NCI-H2227 (cell line): ENCODE measurements at regions not wholly inside any gene's neighbourhood (a gene's known extent, or its start where the extent isn't known, plus 50 kb on each side); places are given as distances from the start of the nearest gene placed in this dataset.
"Not testable (repeated sequence)": the region's sequence is repeated elsewhere in the genome, so short reads cannot be mapped to it uniquely, and the experiment has no call there.

ENCODE experiments used
- DNase-seq: peaks from one replicate; lab custom pipeline; 2025; ENCODE audit not compliant: unreplicated experiment; lab: John Stamatoyannopoulos, UW

DNA sequence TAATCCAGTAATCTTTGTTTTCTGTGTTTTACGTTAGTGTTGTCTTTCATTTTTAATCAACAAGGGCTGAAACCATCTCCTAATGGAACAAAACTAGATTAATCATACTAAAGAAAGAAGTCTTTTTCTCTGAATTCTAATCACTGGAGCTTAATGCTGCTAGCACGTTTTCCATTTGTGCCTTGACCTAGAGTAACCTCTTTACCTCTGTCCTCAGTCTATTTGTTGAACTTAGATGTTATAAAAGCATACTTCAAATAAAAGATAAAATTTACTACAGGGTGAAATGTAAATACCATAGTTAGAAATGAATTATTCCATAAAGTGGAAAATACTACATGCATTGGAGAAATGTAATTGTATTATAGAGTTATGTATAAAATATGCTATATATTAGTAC is 207.1 kb downstream of the NKX6-1 start:
- DNase-seq, result no peak

DNA sequence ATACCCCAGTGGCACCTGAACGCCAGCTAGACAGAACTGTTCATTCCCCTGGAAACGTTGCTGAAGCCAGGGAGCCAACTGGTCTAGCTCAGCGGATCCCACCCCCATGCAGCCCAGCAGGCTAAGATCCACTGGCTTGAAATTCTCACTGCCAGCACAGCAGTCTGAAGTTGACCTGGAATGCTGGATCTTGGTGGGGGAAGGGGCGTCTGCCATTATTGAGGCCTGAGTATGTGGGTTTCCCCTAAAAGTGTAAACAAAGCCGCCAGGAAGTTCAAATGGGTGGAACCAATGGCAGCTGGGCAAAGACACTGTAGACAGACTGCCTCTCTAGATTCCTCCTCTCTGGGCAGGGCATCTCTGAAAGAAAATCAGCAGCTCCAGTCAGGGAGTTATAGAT is 213.0 kb downstream of the NKX6-1 start:
- DNase-seq, result no peak

DNA sequence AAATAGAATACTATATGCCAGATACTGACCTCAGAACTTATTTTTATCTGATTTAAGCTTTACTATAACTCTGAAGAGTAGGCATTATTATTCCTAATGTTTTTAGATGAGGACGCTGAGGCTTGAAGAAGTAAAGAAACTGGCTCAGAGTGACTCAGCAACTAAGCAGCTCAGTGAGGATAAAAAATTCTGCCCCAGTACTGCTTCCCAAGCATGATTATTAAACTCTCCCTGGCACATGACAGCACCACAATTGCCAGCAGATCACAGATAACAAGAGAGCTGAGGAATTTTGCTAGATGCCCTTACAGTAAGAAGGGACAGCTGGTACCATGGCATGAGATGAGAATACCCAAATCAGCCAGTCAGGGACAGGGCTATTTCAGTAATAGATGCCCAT is 219.4 kb downstream of the NKX6-1 start:
- no peak for DNase-seq

DNA sequence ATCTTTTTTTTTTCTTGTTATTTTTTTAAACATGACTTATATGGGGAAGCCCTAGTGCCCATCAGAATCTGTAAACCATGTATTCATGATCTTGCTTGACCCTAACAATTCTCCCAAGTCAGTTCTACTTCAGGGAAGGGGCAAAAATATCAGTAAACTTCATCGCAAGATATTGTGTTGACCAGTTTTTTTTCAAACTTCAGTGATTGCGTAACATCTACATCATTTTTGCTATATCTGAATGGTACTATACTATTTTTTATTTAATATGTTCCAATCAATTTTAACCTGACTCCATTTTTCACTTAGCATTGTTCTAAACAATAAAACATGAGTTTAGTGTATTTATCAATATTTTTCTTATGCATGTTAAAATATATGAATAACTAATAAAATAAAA is 221.2 kb downstream of the NKX6-1 start:
- DNase-seq, result no peak

DNA sequence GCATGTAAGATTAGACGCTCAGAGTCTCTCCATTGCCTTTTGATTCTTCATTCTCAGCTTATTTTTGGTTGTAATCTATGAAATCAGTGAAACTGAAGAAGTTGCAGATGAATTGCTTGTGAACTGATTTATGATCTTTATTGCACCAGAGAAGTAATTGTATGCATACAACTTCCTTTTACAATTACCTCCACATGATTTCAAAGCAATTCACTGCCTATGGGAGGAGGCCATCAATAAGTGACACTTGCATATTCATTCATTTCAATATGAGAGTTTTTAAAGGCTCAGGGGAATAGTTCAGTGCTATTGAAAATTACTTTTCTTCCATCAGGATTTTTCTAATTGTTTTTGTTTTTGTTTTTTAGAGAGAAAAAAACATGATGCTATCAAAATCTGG is 222.3 kb downstream of the NKX6-1 start:
- no peak for DNase-seq

DNA sequence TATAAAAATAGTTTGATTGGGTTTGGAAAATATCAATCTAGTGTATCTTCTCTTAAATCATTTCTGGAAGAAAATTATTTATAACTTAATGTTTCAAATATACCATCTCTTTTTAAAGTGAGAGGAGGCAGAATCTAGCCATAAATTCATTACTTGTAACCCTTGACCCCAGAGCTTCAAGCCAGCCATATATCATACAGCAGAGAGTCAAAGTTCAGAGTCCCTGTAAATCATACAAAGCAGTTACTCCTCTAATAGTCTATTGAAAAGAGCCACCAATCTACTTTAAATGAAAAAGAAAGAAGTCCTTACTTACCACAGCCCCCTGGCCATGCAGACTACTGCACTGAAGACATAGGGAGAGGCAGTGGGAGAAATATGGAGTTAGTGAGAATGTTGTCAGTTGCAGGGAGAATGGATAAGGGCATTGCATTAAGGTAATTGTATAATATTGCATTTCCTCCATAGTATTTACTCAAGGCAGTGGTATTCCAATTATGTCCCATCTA is 229.5 kb downstream of the NKX6-1 start:
- no peak for DNase-seq

DNA sequence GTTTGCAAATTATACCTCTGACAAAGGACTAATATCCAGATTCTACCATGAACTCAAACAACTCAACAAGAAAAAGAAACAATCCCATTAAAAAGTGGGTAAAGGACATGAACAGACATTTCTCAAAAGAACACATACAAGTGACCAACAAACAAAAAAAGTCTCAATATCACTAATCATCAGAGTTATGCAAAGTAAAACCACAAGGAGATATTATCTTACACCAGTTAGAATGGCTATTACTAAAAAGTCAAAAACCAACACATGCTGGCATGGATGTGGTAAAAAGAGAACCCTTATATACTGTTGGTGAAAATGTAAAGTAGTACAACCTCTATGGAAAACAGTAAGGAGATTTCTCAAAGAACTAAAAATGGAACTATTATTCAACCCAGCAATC is 234.4 kb downstream of the NKX6-1 start:
- no peak for DNase-seq

DNA sequence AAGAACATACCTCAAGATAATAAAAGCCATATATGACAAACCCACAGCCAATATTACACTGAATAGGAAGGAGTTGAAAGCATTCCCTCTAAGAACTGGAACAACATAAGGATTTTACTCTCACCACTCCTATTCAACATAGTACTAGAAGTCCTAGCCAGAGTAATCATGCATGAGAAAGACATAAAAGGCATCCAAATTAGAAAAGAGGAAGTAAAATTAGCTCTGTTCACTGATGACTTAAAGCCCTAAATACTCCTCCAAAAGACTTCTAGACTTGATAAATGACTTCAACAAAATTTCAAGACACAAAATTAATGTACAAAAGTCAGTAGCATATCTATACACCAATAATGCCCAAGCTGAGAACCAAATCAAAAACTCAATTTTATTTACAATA is 235.7 kb downstream of the NKX6-1 start:
- DNase-seq, result no peak

DNA sequence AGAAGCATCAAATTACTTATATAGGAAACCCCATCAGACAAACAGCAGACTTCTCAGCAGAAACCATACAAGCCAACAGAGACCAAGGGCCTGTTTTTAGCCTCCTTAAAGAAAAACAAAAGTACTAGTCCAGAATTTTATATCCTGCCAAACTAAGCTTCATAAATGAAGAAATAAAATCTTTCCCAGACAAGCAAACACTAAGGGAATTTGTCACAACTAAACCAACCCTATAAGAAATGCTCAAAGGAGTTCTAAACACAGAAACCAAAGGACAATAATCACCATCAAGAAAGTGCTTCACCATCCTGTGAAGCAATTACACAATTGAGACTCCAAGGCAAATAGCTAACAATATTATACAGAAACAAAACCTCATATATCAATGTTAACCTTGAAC is 238.6 kb downstream of the NKX6-1 start:
- DNase-seq, result no peak

DNA sequence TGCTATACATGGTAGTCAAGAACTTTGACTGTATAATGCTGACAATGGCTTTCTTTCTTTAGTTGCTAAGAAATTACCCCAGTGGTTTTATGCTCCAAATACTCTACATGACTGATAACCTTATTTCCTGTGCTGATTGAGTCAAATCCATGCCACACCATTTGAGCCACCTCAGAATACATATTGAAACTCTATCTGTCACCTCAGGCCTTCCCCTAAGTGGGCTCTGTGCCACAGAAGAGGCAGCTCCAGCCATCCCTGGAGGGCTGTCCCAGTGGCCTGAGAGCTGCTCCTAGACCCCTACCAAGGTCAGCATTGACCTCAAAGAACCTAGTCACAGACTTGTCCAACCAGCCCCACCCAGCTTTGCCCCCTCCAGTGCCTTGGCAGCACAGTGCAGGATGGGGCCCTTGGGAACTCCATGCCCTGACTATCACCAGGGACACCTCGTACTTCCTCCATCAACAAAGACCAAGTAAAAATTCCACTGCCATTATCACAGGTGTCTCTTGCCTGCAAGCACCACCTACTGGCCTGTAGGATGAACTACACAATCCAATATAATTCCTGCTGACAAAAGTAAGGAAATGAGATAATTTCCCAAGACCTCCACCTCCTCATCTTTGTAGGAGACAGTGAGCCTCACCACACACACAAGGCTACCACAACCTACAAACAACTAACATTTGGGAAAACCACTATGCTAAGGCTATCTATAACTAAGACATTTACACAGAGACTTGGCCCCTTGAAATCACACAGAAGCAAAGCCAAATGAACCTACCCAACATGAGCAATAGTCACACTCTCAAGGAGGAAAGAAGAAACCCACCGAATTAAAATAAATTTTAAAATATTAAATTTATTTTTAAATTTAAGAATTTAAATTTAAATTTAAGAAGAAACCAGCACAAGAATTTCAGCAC is 239.9 kb downstream of the NKX6-1 start:
- DNase-seq, result no peak

DNA sequence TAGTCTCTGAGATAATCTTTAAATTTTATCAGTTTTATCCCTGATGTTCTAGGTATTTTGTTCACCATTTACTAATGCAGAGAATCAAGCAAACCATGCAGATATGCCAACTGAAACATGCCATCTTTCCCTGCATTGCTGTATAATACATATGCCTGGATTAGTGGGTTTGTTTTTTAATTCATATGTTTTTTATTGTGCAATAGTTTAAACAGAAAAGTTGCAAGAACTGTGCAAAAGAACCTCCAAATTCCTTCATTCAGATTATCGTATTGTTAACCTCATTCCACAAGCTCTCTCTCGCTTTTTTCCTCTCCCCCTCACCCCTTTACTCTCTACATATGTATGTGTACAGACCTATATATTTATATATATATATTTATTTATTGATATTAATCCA is 244.6 kb downstream of the NKX6-1 start:
- DNase-seq, result no peak

DNA sequence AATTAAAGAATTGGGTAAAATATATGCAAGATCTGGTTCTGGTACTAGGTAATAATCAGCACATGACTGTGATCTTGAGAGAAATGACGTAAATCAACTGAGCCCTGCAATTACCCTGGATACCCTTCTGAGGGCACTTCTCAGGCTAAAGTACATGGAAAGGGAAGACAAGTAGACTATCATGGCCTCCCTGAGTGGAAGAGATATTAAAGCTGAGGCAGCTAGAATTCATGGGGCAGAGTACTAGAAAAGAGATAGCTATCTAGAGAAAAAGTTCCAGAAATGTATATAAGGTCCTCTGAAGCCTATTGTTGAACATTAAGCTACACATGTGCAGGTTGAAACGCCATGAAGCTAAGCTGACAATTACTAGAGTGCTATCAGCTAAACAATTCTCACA is 249.6 kb downstream of the NKX6-1 start:
- no peak for DNase-seq

DNA sequence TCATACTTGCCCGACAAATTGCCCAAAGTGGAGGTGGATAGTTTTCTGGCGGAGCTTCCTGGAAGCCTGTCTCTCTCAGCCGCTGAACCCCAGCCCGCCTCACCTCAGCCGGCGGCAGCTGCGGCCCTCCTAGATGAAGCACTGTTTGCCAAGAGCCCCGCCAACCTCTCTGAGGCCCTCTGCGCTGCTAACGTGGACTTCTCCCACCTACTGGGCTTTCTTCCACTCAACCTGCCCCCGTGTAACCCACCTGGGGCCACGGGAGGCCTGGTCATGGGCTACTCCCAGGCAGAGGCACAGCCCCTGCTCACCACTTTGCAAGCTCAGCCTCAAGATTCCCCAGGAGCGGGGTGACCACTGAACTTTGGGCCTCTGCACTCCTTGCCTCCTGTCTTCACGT is 254.1 kb downstream of the NKX6-1 start:
- DNase-seq, result not testable (repeated sequence)

DNA sequence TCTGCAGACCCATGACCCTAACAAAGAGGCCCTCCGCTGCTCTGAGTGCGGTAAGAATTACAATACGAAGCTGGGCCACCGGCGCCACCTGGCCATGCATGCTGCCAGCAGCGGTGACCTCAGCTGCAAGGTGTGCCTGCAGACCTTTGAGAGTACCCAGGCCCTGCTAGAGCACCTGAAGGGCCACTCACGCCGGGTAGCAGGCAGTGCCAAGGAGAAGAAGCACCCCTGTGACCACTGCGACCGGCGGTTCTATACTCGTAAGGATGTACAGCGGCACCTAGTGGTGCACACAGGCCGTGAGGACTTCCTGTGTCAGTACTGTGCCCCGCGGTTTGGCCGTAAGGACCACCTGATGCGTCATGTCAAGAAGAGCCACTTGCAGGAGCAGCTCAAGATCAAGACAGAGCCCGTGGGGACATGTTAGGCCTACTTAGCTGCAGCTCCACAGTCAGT is 254.7 kb downstream of the NKX6-1 start:
- not testable (repeated sequence) for DNase-seq

DNA sequence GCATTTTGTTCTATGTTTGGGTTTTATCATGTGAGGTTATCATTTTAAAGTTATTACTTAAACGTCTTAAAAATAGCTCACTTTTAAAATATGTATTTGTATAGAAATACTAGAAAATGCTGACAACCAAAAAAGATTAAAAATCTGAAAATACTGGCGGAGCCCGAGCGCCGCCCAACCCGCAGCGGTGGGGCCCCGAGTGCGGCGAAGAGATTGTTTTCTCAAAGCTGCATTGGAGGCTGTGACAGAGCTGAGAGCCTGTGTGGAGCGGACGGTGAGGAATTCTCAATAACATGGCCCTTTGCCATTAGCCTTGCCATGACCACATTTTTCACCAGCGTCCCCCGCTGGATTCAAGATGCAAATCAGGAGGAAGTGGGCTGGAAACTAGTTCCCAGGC is 255.4 kb downstream of the NKX6-1 start:
- DNase-seq, result no peak

DNA sequence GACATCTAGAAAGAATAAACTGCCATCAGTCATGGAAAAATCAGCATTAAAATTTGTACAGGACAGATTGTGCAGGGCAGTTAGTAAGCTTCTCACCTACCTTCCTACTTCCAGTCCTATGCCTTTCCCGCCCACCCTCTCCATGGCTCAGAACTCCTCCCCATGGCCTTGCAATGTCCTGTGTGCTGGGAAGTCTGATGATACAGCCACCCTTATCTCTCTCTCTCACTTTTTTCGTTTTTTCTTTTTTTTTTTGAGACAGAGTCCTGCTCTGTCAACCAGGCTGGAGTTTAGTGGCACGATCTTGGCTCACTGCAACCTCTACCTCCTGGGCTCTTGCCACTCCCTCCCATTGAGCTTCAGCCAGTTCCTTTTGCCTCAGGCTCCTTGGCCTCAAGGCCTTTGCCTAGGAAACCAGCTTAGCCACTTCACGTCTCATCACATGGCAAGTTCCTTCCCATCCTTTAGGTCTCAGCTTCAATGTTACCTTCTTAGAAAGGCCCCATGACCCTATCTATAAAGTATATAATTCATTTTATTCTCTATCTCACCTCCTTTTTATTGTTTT is 259.7 kb downstream of the NKX6-1 start:
- no peak for DNase-seq

DNA sequence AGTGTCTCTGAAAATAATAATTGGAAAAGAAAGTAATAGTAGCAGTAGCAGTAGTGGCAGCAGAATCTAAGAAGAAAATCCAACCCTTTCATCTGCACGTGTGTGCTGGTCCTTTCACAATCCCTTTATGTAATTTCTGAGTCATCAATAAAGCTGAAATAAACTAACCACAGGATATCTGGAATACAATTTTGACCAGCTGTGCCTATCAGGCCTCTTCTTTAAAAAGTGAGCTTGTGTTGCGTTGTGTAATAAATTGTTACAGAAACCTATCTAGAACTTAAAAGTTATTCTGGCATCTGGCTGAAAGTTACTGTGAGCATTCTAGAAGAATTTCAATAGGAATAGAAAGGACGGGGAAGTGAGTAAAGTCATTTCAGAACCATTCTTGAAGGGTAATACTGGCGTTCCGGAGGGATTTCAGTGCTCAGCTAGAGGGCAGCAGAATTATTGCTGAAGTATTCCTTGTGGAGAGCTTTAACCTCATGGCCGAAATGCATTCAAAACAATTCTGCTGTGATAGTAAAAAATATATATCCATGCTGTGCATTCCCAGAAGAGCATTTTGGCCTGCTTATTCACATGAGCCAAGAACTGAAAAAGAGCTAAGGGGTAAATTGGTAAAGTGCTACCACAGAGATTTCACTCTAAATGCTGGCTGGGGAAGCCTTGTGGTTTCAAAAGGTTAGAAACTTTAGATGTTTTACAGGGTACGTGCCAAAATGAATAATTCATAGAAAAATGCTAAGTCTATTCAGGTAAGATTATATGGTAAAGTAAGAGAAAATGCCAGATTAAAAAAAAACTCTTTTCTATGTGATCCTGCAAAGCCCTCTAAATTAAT is 260.6 kb downstream of the NKX6-1 start:
- no peak for DNase-seq

DNA sequence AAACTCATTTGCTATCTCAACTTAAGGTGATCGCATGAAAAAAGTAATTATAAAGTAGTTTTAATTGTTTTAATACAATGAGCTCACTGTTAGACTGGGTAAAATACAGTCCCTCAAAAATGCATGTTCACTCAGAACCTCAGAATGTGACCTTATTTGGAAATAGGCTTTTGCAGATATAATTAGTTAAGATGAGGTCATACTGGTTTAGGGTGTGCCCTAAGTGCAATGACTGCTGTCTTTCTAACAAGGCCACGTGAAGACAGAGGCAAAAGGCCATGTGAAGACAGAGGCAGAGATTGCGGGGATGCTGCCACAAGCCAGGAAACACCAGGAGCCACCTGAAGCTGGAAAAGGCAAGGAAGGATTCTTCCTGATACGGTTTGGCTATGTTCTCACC is 262.1 kb downstream of the NKX6-1 start:
- no peak for DNase-seq

DNA sequence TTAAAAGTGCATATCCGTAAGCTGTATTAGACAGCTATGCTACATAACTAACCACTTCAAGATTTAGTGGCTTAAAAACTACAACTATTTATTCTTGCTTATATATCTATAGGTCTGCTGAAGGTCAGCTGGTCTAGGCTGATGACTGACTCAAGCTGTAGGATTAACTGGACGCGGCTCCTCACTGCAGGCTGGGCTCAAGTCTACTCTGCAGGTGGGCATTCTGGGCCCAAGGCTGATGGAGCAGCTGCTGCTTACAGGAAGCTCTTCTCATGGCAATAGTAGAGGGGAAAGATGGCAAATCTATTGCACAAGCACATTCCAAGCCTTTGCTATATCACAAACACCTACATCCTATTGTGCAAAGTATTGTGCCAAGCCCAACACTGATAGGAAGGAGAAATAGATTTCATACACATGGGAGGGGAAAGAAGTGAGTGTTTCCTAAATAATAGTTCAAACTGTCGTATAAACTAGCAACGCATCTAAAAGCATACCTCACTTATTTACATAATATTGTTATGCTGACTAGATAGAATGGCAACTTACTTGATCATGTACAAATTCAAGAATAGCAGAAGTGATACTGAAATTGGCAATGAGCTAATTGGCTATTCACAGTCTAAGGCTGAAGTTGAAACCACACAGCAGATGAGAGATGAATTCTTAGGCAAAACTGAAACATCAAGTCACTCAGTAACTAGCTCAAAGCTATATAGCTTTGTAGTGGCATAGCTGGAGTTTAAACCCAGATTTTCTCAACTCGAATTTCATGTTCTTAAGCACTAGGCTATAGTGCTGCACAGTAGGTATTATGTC is 263.8 kb downstream of the NKX6-1 start:
- DNase-seq, result no peak

DNA sequence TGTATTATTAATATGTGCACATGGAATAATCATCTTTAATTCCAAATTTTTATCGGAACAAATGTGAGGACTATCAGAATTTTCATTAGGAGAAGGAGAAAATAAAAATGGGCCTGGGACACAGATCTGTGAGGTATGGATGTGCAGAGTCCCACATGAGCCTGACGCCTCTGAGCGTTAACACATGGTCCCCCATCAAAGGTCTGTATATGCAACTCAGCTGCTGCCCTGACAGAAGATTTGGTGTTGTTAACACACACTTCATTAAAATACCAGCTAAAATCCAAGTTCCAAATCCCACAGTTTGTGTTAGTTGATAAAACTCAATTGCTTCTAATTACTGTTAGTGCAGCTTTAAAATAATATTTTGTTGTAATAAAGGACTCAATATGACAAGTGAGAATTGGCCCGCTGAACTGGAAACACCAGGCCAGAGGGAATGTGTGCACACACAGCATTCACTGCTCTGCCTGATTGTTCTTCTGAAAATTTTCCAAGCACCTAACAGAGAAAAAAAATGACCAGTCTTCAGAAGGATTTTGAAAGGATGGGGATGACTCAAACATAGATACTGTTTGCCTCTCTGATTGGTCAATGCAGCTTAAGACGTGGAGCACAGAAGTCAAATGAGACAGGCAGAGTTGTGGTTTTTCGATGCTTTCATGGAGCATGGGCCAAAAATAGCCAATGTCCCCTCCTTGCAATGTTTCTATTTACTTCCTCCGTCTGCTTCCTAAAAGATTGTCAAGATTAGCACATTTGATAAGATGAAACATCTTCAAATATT is 266.6 kb downstream of the NKX6-1 start:
- DNase-seq, result no peak
